Mesendoderm (in vitro differentiated cells): ENCODE measurements at regions not wholly inside any gene's neighbourhood (a gene's known extent, or its start where the extent isn't known, plus 50 kb on each side); places are given as distances from the start of the nearest gene placed in this dataset.

ENCODE experiments used
- DNase-seq: peaks from one replicate; pipeline ENCODE4 v3.0.0; 2013
- H2AK5ac ChIP-seq: 2 replicates; pipeline ENCODE4 v1.6.1; 2013; ENCODE audit warnings: low read length, inconsistent platforms
- H2BK120ac ChIP-seq: 2 replicates; pipeline ENCODE4 v1.6.1; 2013; ENCODE audit warnings: low read depth, mild to moderate bottlenecking, low read length, moderate library complexity, mixed read lengths
- H2BK15ac ChIP-seq: replicated peaks from 2 replicates; pipeline ENCODE4 v1.6.1; 2013; ENCODE audit warnings: low read depth, mild to moderate bottlenecking, moderate library complexity
- H2BK5ac ChIP-seq: 2 replicates; pipeline ENCODE4 v1.6.1; 2013; ENCODE audit warnings: low read length, inconsistent platforms
- H3K18ac ChIP-seq: 2 replicates; pipeline ENCODE4 v1.6.1; 2013; ENCODE audit warnings: mild to moderate bottlenecking, low read length, mixed read lengths
- H3K23ac ChIP-seq: one replicate; pipeline ENCODE4 v1.6.1; 2013; ENCODE audit warnings: low read length
- H3K27ac ChIP-seq: 2 replicates; pipeline ENCODE4 v1.5.1; 2013; ENCODE audit warnings: low read depth, mild to moderate bottlenecking, inconsistent platforms, low read length, moderate library complexity
- H3K27me3 ChIP-seq: 2 replicates; pipeline ENCODE4 v1.6.1; 2013; ENCODE audit warnings: low read length, control low read depth, mild to moderate bottlenecking, inconsistent platforms; ENCODE audit not compliant: insufficient read depth, poor library complexity
- H3K36me3 ChIP-seq: 2 replicates; pipeline ENCODE4 v1.6.1; 2013; ENCODE audit warnings: low read length, inconsistent platforms; ENCODE audit not compliant: control insufficient read depth, insufficient read depth
- H3K4ac ChIP-seq: one replicate; pipeline ENCODE4 v1.6.1; 2013; ENCODE audit warnings: low read depth, mild to moderate bottlenecking, low read length, moderate library complexity
- H3K4me1 ChIP-seq: 2 replicates; pipeline ENCODE4 v1.6.1; 2013; ENCODE audit warnings: low read depth, low read length, inconsistent platforms; ENCODE audit not compliant: control insufficient read depth
- H3K4me2 ChIP-seq: 2 replicates; pipeline ENCODE4 v1.6.1; 2013; ENCODE audit warnings: low read length
- H3K4me3 ChIP-seq: 2 replicates; pipeline ENCODE4 v1.5.1; 2013; ENCODE audit warnings: mild to moderate bottlenecking, low read length
- H3K56ac ChIP-seq: one replicate; pipeline ENCODE4 v1.6.1; 2013; ENCODE audit warnings: low read length
- H3K79me1 ChIP-seq: 2 replicates; pipeline ENCODE4 v1.6.1; 2013; ENCODE audit warnings: low read length, inconsistent platforms
- H3K79me2 ChIP-seq: 2 replicates; pipeline ENCODE4 v1.6.1; 2013; ENCODE audit warnings: mild to moderate bottlenecking, low read length; ENCODE audit not compliant: control insufficient read depth, insufficient read depth
- H3K9ac ChIP-seq: 2 replicates; pipeline ENCODE4 v1.6.1; 2013; ENCODE audit warnings: low read length, inconsistent platforms
- H4K5ac ChIP-seq: one replicate; pipeline ENCODE4 v1.6.1; 2013; ENCODE audit warnings: low read length
- H4K8ac ChIP-seq: one replicate; pipeline ENCODE4 v1.6.1; 2013; ENCODE audit warnings: low read depth, mild to moderate bottlenecking, control low read depth, low read length, moderate library complexity
- WGBS: extraction: QIAGEN DNeasy Blood & Tissue Kit; methylation state at CpG from one replicate; pipeline ENCODE4 v1.1.7; 2013; ENCODE audit warnings: low lambda C conversion rate, missing lambda C conversion rate; ENCODE audit not compliant: insufficient coverage; ENCODE audit errors: extremely low coverage; 5-methylcytosine and 5-hydroxymethylcytosine counted together

DNA sequence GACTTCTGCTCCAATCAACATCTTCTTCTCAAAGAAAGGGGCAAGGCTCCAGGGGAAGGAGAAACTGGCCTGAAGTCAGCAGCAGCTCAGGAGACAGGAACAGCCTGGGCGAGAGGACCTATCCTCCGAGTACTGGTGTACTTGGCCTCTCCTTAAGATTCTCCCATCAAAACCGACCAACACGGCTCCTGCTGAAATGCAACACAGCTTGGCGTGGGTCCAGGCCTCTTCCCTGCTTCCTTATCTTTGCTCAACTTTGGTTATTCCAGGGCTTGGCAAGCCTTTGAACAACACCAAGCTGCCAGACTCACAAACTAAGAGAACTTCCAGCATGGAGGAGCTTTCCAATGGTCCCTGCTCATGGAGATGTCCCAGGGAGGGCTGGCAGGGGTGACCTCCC, 377.4 kb downstream of the BCL11B start:
- H2AK5ac ChIP-seq = no peak overlapping the region
- H3K4me1 ChIP-seq = no peaks in the 10 kb centered on the region
- no CpG with 5 or more reads among the region's 5 CpGs for WGBS
- no peak overlapping the region for H3K4ac ChIP-seq
- H3K18ac ChIP-seq = no peak overlapping the region
- no peak overlapping the region for H3K4me3 ChIP-seq
- no peak overlapping the region for H3K56ac ChIP-seq
- no peak overlapping the region for H3K23ac ChIP-seq
- H4K5ac ChIP-seq = no peak overlapping the region
- H3K27me3 ChIP-seq = no peaks in the 10 kb centered on the region
- no peaks in the 10 kb centered on the region for H3K79me2 ChIP-seq
- no peak overlapping the region for H3K9ac ChIP-seq
- no peaks in the 10 kb centered on the region for H3K36me3 ChIP-seq
- no peaks in the 10 kb centered on the region for H3K79me1 ChIP-seq
- no peak overlapping the region for H2BK15ac ChIP-seq
- H2BK5ac ChIP-seq = no peak overlapping the region
- no peak for DNase-seq
- no peak overlapping the region for H2BK120ac ChIP-seq
- H3K4me2 ChIP-seq = no peak overlapping the region
- H4K8ac ChIP-seq = no peak overlapping the region
- no peak overlapping the region for H3K27ac ChIP-seq

DNA sequence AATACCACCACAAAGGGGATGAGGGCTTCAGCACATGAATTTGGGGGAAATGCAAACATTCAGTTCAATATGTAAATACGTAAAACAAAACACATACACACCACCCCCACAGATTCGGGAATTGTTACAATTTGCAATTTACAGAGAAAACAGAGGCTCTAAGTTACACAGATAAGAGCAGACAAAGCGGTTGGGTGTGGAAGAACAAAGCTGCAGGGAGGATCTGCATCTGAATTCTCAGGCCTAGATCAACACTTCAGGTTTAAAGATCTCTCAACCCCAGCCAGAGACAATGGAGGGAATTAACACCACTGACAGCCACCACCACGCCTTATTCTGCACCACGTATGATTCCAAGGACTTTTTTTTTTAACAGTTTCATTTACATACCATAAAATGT, 375.5 kb downstream of the BCL11B start:
- Histone ChIP-seq H3K4ac (no peak overlapping the region), H2BK15ac (no peak overlapping the region)

DNA sequence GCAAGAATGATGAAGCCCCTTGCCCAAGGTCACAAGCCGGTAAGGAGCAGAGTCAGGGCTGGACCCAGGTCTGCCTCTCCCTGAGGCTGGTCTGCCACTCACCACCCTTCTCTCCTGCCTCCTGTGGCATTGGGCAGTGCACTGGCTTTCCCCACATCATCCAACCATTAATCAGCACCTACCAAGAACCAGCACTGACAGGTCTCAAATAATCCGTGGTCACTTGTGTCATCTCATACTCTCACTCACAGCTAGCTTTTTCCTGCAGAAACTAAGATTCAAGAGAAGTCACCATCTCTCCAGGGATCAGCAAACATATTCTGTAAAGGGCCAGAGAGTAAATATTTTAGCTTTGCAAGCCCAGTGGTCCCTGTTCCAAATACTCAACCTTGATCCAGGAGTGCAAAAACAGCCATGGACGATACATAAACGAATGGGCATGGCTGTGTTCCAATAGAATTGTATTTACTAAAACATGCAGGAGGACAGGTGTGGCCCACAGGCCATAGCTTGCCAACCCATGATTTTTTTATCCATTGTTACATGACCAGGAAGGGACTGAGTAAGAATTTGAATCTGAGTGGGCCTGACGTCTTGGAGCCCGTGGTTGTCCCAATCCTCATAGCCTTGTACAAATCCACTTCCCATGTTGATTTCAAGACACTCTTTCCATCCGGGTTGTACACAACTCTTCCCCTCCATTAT, 374.2 kb downstream of the BCL11B start:
- no peak overlapping the region for H3K23ac ChIP-seq
- H3K79me1 ChIP-seq = no peaks in the 10 kb centered on the region
- peaks cover 2% of the 10 kb centered on the region for H3K4me1 ChIP-seq
- H3K36me3 ChIP-seq = no peaks in the 10 kb centered on the region
- no peak overlapping the region for H3K4ac ChIP-seq
- H3K18ac ChIP-seq = no peak overlapping the region
- H3K56ac ChIP-seq = no peak overlapping the region
- no peak overlapping the region for H3K9ac ChIP-seq
- no peak overlapping the region for H2AK5ac ChIP-seq
- no peak overlapping the region for H3K4me3 ChIP-seq
- no CpG with 5 or more reads among the region's 7 CpGs for WGBS
- no peaks in the 10 kb centered on the region for H3K79me2 ChIP-seq
- no peak overlapping the region for H3K27ac ChIP-seq
- no peak overlapping the region for H2BK5ac ChIP-seq
- H3K4me2 ChIP-seq = no peak overlapping the region
- no peak overlapping the region for H2BK15ac ChIP-seq
- H4K5ac ChIP-seq = no peak overlapping the region
- no peak overlapping the region for H2BK120ac ChIP-seq
- no peaks in the 10 kb centered on the region for H3K27me3 ChIP-seq
- no peak overlapping the region for H4K8ac ChIP-seq
- no peak for DNase-seq

More for the DNA sequence above, 375.5 kb downstream of the BCL11B start:
- H3K79me1 ChIP-seq = no peaks in the 10 kb centered on the region
- no peak overlapping the region for H3K23ac ChIP-seq
- no peaks in the 10 kb centered on the region for H3K36me3 ChIP-seq
- no peak overlapping the region for H4K5ac ChIP-seq
- H2BK5ac ChIP-seq = no peak overlapping the region
- no peak overlapping the region for H3K27ac ChIP-seq
- H4K8ac ChIP-seq = no peak overlapping the region
- H2BK120ac ChIP-seq = no peak overlapping the region
- no peak overlapping the region for H3K9ac ChIP-seq
- H3K79me2 ChIP-seq = no peaks in the 10 kb centered on the region
- no peak overlapping the region for H3K4me2 ChIP-seq
- H3K4me3 ChIP-seq = no peak overlapping the region
- peak; percentile 43 for DNase-seq
- no CpG with 5 or more reads among the region's 5 CpGs for WGBS
- H3K4me1 ChIP-seq = peaks cover 2% of the 10 kb centered on the region
- no peak overlapping the region for H2AK5ac ChIP-seq
- H3K18ac ChIP-seq = no peak overlapping the region
- H3K27me3 ChIP-seq = no peaks in the 10 kb centered on the region
- no peak overlapping the region for H3K56ac ChIP-seq

DNA sequence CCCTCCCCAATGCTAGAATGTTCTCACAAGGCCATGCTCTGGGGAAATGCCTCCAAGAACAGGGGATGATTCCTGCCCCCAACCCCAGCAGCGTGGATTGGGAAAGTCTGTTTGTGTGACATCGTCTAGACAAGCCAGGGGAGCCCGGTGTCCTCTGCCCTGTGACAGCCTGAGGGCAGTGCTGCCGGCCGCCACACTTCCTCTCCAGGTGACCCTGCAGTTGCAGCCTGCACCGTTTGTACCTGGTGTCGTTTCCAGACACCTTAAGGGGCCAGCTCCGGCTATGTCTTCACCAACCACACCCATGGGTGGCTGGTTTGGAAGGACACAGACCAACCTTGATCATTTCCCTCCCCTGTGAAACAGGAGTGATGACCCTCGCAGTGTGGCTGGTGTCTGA, 372.6 kb downstream of the BCL11B start:
- peak; percentile 21 for DNase-seq

DNA sequence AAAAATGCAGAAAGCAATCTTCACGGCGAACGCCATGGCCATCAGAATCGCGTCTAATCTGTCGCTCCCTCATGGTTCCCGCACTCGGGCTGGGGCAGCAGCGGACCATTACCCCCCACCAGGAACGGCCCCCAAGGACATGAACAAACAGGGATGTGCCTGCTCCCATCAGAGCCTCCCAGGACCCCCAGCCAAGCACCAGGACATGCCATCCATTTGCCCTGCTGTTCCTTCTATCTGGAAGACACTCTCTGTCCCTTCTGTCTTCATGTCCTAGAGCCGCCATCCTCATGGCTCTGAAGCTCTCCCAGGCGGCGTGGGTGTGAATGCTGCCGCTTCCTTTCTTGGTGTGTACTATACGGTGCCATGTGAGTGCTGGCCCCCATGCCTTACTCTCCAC, 371.8 kb downstream of the BCL11B start:
- H3K4me1 ChIP-seq = peaks cover 2% of the 10 kb centered on the region
- no peak overlapping the region for H2BK15ac ChIP-seq
- no peaks in the 10 kb centered on the region for H3K36me3 ChIP-seq
- no peak overlapping the region for H2AK5ac ChIP-seq
- no peak overlapping the region for H3K9ac ChIP-seq
- no peak overlapping the region for H3K18ac ChIP-seq
- no peak overlapping the region for H3K23ac ChIP-seq
- H3K56ac ChIP-seq = no peak overlapping the region
- H3K4me2 ChIP-seq = no peak overlapping the region
- WGBS = no CpG with 5 or more reads among the region's 15 CpGs
- H4K5ac ChIP-seq = no peak overlapping the region
- H3K27me3 ChIP-seq = no peaks in the 10 kb centered on the region
- H3K4me3 ChIP-seq = no peak overlapping the region
- H2BK120ac ChIP-seq = no peak overlapping the region
- no peak overlapping the region for H3K27ac ChIP-seq
- H2BK5ac ChIP-seq = no peak overlapping the region
- DNase-seq = no peak
- no peak overlapping the region for H3K4ac ChIP-seq
- no peaks in the 10 kb centered on the region for H3K79me1 ChIP-seq
- no peak overlapping the region for H4K8ac ChIP-seq
- H3K79me2 ChIP-seq = no peaks in the 10 kb centered on the region

More for the DNA sequence above, 372.6 kb downstream of the BCL11B start:
- H3K4me2 ChIP-seq = no peak overlapping the region
- no peak overlapping the region for H4K8ac ChIP-seq
- no peaks in the 10 kb centered on the region for H3K79me2 ChIP-seq
- H3K56ac ChIP-seq = no peak overlapping the region
- no peaks in the 10 kb centered on the region for H3K27me3 ChIP-seq
- H3K4me3 ChIP-seq = no peak overlapping the region
- H3K18ac ChIP-seq = no peak overlapping the region
- no peaks in the 10 kb centered on the region for H3K79me1 ChIP-seq
- no peak overlapping the region for H2AK5ac ChIP-seq
- no peak overlapping the region for H2BK5ac ChIP-seq
- no peak overlapping the region for H2BK15ac ChIP-seq
- H3K4me1 ChIP-seq = peaks cover 2% of the 10 kb centered on the region
- no peaks in the 10 kb centered on the region for H3K36me3 ChIP-seq
- H2BK120ac ChIP-seq = no peak overlapping the region
- H3K9ac ChIP-seq = no peak overlapping the region
- H3K4ac ChIP-seq = no peak overlapping the region
- no peak overlapping the region for H4K5ac ChIP-seq
- no peak overlapping the region for H3K27ac ChIP-seq
- no peak overlapping the region for H3K23ac ChIP-seq
- no CpG with 5 or more reads among the region's 9 CpGs for WGBS

DNA sequence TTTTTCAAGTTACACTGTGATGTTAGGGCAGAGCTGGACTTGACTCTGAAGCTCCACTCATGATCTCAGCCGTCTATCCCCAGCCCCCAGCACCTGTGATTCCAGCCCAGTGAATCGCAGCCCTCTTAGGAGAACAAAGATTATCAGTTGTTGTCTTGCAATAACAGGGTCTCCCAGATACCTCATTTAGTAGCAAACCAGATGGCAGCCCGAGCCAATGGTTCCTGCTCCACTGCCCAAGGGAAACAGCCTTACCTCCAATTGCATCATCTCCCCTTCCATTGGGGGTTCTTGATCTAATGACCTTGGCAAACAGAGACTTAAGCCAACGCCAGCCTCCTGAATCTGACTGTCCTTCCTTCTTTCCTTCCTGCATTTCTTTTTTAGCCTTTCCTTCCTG, 371.2 kb downstream of the BCL11B start:
- Histone ChIP-seq H3K56ac (no peak overlapping the region), H3K27me3 (no peaks in the 10 kb centered on the region), H3K79me1 (no peaks in the 10 kb centered on the region), H4K8ac (no peak overlapping the region), H2BK5ac (no peak overlapping the region), H3K27ac (no peak overlapping the region), H3K9ac (no peak overlapping the region), H3K79me2 (no peaks in the 10 kb centered on the region), H3K4me1 (peaks cover 2% of the 10 kb centered on the region), H2AK5ac (no peak overlapping the region), H3K18ac (no peak overlapping the region), H3K4me2 (no peak overlapping the region), H4K5ac (no peak overlapping the region), H3K4me3 (no peak overlapping the region), H3K36me3 (no peaks in the 10 kb centered on the region), H2BK15ac (no peak overlapping the region), H3K4ac (no peak overlapping the region), H2BK120ac (no peak overlapping the region), H3K23ac (no peak overlapping the region)
- no CpG with 5 or more reads among the region's 4 CpGs for WGBS
- DNase-seq = peak; percentile 27
